Gastroesophageal sphincter (tissue), 4 donors: ENCODE measurements at regions not wholly inside any gene's neighbourhood (a gene's known extent, or its start where the extent isn't known, plus 50 kb on each side); places are given as distances from the start of the nearest gene placed in this dataset.

ENCODE experiments used
- ATAC-seq: fragments of 150-250 bp; one replicate; pipeline ENCODE4 v1.9.1; 2016; ENCODE audit warnings: mild to moderate bottlenecking, moderate library complexity
- H3K27ac ChIP-seq, 4 donors: fragments of 200-600 bp; sonication (generic) in 3 of 4; 1 replicate in 3 of 4; 2 replicates in 1 of 4; pipeline ENCODE4 v1.5.1; 2016 to 2019
- H3K27me3 ChIP-seq: fragments of 200-600 bp; sonication (generic); one replicate; pipeline ENCODE4 v1.5.1; 2019
- H3K36me3 ChIP-seq, 2 donors: fragments of 200-600 bp; sonication (generic); one replicate each; pipeline ENCODE4 v1.5.1; 2019; ENCODE audit warnings: control low read depth in 1 of 2
- H3K4me1 ChIP-seq, 3 donors: fragments of 200-600 bp; sonication (generic); 1 replicate in 2 of 3; 2 replicates in 1 of 3; pipeline ENCODE4 v1.5.1; 2016 to 2019; ENCODE audit warnings: control low read depth in 2 of 3
- H3K4me3 ChIP-seq, 2 donors: fragments of 200-600 bp; sonication (generic); one replicate each; pipeline ENCODE4 v1.5.1; 2019; ENCODE audit warnings: mild to moderate bottlenecking in 1 of 2, moderate library complexity in 1 of 2
- H3K9me3 ChIP-seq, 3 donors: fragments of 200-600 bp; sonication (generic); one replicate each; pipeline ENCODE4 v1.5.1; 2017 to 2019; ENCODE audit warnings: control low read depth in 2 of 3
- EP300 ChIP-seq: sonication (generic); formaldehyde crosslinking; IDR thresholded peaks from one replicate; pipeline ENCODE4 v1.6.1; 2017; ENCODE audit warnings: antibody characterized with exemption, mild to moderate bottlenecking
- POLR2A ChIP-seq, 2 donors: fragments of 450-650 bp; IDR thresholded peaks; one replicate each; pipeline ENCODE4 v1.6.1; 2017; ENCODE audit warnings: antibody characterized with exemption in 2 of 2, mild to moderate bottlenecking in 2 of 2, moderate library complexity in 1 of 2
- POLR2AphosphoS5 ChIP-seq: sonication (generic); formaldehyde crosslinking; IDR thresholded peaks from one replicate; pipeline ENCODE4 v1.6.1; 2017; ENCODE audit warnings: antibody characterized with exemption
- WGBS, 2 donors: methylation state at CpG; one replicate each; pipeline ENCODE4 v1.1.5; 2018; ENCODE audit warnings: low coverage in 1 of 2; 5-methylcytosine and 5-hydroxymethylcytosine counted together
- TF ChIP-seq, protein P1 (sequence below), 4 experiments: fragments of 200-600 bp in 2 of 4; fragments of 450-650 bp in 2 of 4; sonication (generic) in 1 of 4; IDR thresholded peaks; one replicate each; pipeline ENCODE4 v1.5.1; 2017 to 2019; ENCODE audit warnings: antibody characterized with exemption in 4 of 4, mild to moderate bottlenecking in 2 of 4, moderate library complexity in 2 of 4

- ATAC-seq: no peak
- no peak overlapping the region for H3K4me3 ChIP-seq
- peak overlapping the region in 3 of 4 donors; percentile 17 to 48 (median 41) for H3K27ac ChIP-seq
- peaks cover 0 to 20% (median 0%) of the 10 kb centered on the region in 3 donors for H3K4me1 ChIP-seq
- no peaks in the 10 kb centered on the region for H3K27me3 ChIP-seq
- WGBS, 2 donors: 63 to 68% methylated on average over 14 to 18 of the region's 18 CpGs
- peaks cover 0 to 11% (median 0%) of the 10 kb centered on the region in 3 donors for H3K9me3 ChIP-seq
- no peaks in the 10 kb centered on the region for H3K36me3 ChIP-seq
- TF ChIP-seq, protein P1, sequence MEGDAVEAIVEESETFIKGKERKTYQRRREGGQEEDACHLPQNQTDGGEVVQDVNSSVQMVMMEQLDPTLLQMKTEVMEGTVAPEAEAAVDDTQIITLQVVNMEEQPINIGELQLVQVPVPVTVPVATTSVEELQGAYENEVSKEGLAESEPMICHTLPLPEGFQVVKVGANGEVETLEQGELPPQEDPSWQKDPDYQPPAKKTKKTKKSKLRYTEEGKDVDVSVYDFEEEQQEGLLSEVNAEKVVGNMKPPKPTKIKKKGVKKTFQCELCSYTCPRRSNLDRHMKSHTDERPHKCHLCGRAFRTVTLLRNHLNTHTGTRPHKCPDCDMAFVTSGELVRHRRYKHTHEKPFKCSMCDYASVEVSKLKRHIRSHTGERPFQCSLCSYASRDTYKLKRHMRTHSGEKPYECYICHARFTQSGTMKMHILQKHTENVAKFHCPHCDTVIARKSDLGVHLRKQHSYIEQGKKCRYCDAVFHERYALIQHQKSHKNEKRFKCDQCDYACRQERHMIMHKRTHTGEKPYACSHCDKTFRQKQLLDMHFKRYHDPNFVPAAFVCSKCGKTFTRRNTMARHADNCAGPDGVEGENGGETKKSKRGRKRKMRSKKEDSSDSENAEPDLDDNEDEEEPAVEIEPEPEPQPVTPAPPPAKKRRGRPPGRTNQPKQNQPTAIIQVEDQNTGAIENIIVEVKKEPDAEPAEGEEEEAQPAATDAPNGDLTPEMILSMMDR (IDR thresholded peaks at IDR 0.05): no peak
- TF ChIP-seq POLR2A (IDR thresholded peaks at IDR 0.05) (no peak), POLR2AphosphoS5 (no peak), EP300 (no peak)
Observed at GRCh38 chr13:32837973-32838927, 178.0 kb upstream of the KL start.

- WGBS, 2 donors: 20 to 34% methylated on average over 2 to 3 of the region's 3 CpGs
- ATAC-seq: peak; percentile 53
- TF ChIP-seq POLR2A (IDR thresholded peaks at IDR 0.05) (no peak), POLR2AphosphoS5 (no peak), EP300 (no peak)
- TF ChIP-seq, protein P1 (IDR thresholded peaks at IDR 0.05): no peak
- Histone ChIP-seq H3K9me3 (peaks cover 0 to 7% (median 0%) of the 10 kb centered on the region in 3 donors), H3K36me3 (no peaks in the 10 kb centered on the region), H3K4me1 (peaks cover 0 to 20% (median 0%) of the 10 kb centered on the region in 3 donors), H3K27me3 (no peaks in the 10 kb centered on the region), H3K27ac (peak overlapping the region in 3 of 4 donors; percentile 17 to 48 (median 41)), H3K4me3 (no peak overlapping the region)
Observed at GRCh38 chr13:32838945-32839344, 177.3 kb upstream of the KL start.

DNA sequence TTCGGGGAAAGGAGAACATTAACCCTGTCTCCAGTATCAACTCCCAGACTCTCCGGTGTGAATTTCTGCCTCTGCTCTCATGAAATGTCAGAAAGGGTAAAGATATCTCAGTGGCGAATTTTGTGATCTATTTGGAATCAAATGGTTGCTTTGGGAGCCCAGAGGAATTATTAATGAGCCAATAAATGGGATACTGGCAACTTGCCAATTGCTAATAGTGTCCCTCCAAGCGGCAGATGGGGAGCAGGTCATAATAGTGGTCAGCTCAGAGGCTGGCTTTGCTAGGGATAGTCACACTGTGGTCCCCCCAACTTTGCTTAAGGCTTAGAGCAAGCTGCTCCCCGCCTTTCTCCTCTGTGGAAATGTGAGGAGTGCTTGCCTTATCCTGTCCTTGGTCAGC lies 176.1 kb upstream of the KL start:
- Histone ChIP-seq H3K4me1 (peaks cover 0 to 20% (median 0%) of the 10 kb centered on the region in 3 donors), H3K27ac (no peak overlapping the region), H3K4me3 (no peak overlapping the region), H3K27me3 (no peaks in the 10 kb centered on the region), H3K9me3 (no peaks in the 10 kb centered on the region), H3K36me3 (no peaks in the 10 kb centered on the region)
- ATAC-seq: no peak
- TF ChIP-seq, protein P1 (IDR thresholded peaks at IDR 0.05): no peak
- TF ChIP-seq POLR2AphosphoS5 (no peak), EP300 (no peak), POLR2A (IDR thresholded peaks at IDR 0.05) (no peak)
- WGBS, 2 donors: 60% methylated on average over 1 of the region's 5 CpGs; no CpG with 5 or more reads in 1 of the 2 donors

DNA sequence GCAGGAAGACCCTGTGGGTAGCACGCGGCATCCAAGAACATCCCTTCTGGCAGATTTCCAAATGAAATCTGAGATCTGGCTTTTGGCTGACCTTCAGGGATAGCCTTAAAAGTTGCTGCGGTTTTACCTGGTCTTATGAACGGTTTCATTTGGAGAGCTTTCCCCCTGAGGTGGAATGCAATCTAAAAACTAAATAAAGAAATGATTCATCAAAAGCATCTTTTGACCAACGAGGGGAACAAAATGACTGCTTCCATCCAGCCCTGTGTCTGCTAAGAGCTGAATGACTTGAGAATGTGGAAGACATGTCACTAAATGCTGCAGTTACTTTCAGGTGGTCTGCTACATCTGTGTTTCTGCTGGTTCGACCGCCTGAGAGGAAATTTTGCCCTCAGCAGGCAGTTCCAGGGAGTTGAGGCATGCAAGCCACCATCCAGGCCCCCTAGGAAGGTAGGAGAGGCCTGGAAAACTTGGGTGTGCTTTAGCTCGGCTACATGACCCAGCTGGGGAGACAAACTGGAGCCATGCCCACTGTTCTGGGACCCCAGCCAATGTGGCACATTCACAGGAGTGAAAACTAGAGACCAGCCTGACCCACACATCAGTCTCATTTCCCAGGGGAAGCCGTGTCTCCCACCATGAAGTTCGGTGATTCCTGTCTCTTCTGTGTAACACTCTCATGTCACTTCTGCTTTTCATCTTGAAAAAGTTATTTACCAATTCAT lies 175.1 kb upstream of the KL start:
- Histone ChIP-seq H3K4me3 (no peak overlapping the region), H3K27ac (no peak overlapping the region), H3K27me3 (no peaks in the 10 kb centered on the region), H3K9me3 (no peaks in the 10 kb centered on the region), H3K36me3 (no peaks in the 10 kb centered on the region), H3K4me1 (peaks cover 0 to 20% (median 0%) of the 10 kb centered on the region in 3 donors)
- TF ChIP-seq, protein P1 (IDR thresholded peaks at IDR 0.05): no peak
- TF ChIP-seq POLR2A (IDR thresholded peaks at IDR 0.05) (no peak), EP300 (no peak), POLR2AphosphoS5 (no peak)
- 44 to 62% methylated on average over 6 to 7 of the region's 10 CpGs for WGBS, 2 donors
- ATAC-seq: no peak
